Activated T-cell treated with anti-CD3 and anti-CD28 coated beads, Interleukin-2, amount 50 U/mL, for 72 hours (primary cell): ENCODE measurements at regions not wholly inside any gene's neighbourhood (a gene's known extent, or its start where the extent isn't known, plus 50 kb on each side); places are given as distances from the start of the nearest gene placed in this dataset.
"Not testable (repeated sequence)": the region's sequence is repeated elsewhere in the genome, so short reads cannot be mapped to it uniquely, and the experiment has no call there.

Source experiments
- ATAC-seq, 2 donors: fragments of 150-1000 bp; cut with Tn5 transposase; replicated peaks in 1 of 2; 2 replicates each; pipeline ENCODE4 v1.10.0; 2021; ENCODE audit warnings: moderate library complexity in 2 of 2, mild to moderate bottlenecking in 1 of 2
- DNase-seq, 2 donors: peaks; one replicate each; pipeline ENCODE4 v3.0.0; 2021 to 2022; ENCODE audit warnings: mixed read lengths in 1 of 2
- H3K27ac Mint-ChIP-seq: one replicate; pipeline ENCODE4 v1.8.0; 2022; ENCODE audit warnings: mild to moderate bottlenecking, moderate library complexity, mixed read lengths
- H3K27me3 Mint-ChIP-seq: one replicate; pipeline ENCODE4 v1.8.0; 2022; ENCODE audit warnings: low read depth, mixed read lengths
- H3K36me3 Mint-ChIP-seq, 2 donors: one replicate each; pipeline ENCODE4 v1.8.0; 2022; ENCODE audit warnings: mixed read lengths in 2 of 2, mild to moderate bottlenecking in 1 of 2; ENCODE audit not compliant: insufficient read depth in 2 of 2
- H3K4me1 Mint-ChIP-seq: one replicate; pipeline ENCODE4 v1.8.0; 2022; ENCODE audit warnings: low read depth, mixed read lengths
- H3K4me3 Mint-ChIP-seq, 2 donors: one replicate each; pipeline ENCODE4 v1.8.0; 2022; ENCODE audit warnings: mild to moderate bottlenecking in 2 of 2, mixed read lengths in 2 of 2, moderate library complexity in 2 of 2
- H3K9me3 Mint-ChIP-seq, 2 donors: one replicate each; pipeline ENCODE4 v1.8.0; 2022; ENCODE audit warnings: mixed read lengths in 2 of 2

GRCh38 chr20:25987928-25988560 is 291.4 kb upstream of the ZNF337 start:
- Mint-ChIP-seq H3K27me3 (peaks cover 29% of the 10 kb centered on the region), H3K4me3 (peak overlapping the region; percentile 15 to 74), H3K4me1 (peaks cover 13% of the 10 kb centered on the region)
- not testable (repeated sequence) for H3K36me3 Mint-ChIP-seq, ATAC-seq, H3K9me3 Mint-ChIP-seq, DNase-seq, H3K27ac Mint-ChIP-seq

DNA sequence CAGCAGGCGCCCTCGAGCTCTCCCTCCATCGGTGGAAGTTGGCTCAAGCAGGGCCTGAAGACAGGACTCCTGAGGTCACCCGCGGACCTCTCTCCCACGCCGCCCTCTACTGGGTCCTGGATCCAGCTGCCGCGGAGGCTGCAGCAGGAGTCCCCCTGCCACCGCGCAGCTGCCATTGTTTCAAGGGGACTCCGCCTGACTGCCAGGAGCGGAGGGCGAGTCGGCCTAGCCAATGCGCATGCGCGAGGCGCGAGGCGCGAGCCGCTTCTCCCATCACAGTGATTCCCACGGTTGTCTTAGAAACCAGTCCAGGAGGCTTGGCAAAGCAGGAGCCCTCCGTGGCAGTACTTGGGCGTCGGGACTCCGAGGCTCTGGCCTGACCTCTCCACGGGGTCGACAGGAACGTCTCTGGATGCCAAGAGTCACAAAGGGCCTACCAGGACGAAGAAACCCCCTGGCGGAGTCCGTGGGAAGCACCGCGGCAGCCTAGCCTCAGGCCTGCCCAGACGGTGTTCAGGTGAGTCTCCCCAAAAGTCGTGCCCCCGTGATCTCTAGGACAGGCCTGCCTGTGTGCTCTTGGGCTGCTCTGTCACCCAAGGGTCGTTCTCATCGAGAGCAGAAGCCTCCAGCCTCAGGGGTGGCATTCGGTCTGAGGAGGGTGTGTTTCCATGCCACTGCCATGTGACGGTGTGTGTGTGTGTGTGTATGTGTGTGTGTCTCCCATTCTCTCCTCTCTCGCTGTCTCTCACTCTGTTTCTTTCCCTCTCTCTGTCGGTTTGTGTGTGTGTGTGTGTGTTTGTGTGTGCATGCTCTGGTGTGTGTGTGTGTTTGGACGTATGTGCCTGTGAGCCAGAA is 290.6 kb upstream of the ZNF337 start:
- H3K27ac Mint-ChIP-seq = no peak overlapping the region
- peak overlapping the region; percentile 15 to 74 for H3K4me3 Mint-ChIP-seq
- peaks cover 20% of the 10 kb centered on the region for H3K4me1 Mint-ChIP-seq
- H3K27me3 Mint-ChIP-seq = peaks cover 29% of the 10 kb centered on the region
- peak; percentile 75 to 77 for ATAC-seq
- peak; percentile 55 to 57 for DNase-seq
- peaks cover 1 to 2% of the 10 kb centered on the region in 2 donors for H3K36me3 Mint-ChIP-seq
- no peaks in the 10 kb centered on the region for H3K9me3 Mint-ChIP-seq

GRCh38 chr20:25985597-25985996 is 288.9 kb upstream of the ZNF337 start:
- H3K27me3 Mint-ChIP-seq = peaks cover 29% of the 10 kb centered on the region
- no peak overlapping the region for H3K27ac Mint-ChIP-seq
- ATAC-seq (no peak), DNase-seq (no peak)
- peak overlapping the region; percentile 14 to 23 for H3K4me3 Mint-ChIP-seq
- H3K4me1 Mint-ChIP-seq = peaks cover 31% of the 10 kb centered on the region
- H3K36me3 Mint-ChIP-seq = peaks cover 1 to 6% of the 10 kb centered on the region in 2 donors
- H3K9me3 Mint-ChIP-seq = peaks cover 0 to 2% of the 10 kb centered on the region in 2 donors

GRCh38 chr20:25984933-25985332 is 288.3 kb upstream of the ZNF337 start:
- Mint-ChIP-seq H3K36me3 (peaks cover 1 to 6% of the 10 kb centered on the region in 2 donors), H3K27me3 (peaks cover 29% of the 10 kb centered on the region), H3K9me3 (peaks cover 0 to 2% of the 10 kb centered on the region in 2 donors), H3K27ac (no peak overlapping the region), H3K4me1 (peaks cover 31% of the 10 kb centered on the region), H3K4me3 (peak overlapping the region in 1 of 2 donors; percentile 23)
- ATAC-seq (peak; percentile 45 to 52), DNase-seq (peak; percentile 34 to 55)

DNA sequence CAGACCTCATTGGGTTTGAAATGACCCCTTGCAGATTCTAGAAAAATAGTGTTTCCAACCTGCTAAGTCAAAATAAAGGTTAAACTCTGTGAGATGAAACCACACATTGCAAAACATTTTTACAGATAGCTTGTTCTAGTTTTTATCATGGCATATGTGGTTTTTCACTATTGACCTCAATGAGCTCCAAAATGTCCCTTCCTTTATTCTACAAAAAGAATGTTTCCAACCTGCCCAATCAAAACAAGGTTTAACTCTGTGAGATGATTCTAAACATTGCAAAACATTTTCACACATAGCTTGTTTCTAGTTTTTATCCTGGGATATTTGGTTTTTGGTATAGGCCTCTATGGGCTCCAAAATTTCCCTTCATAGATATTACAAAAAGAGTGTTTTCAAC is 286.0 kb upstream of the ZNF337 start:
- DNase-seq, H3K36me3 Mint-ChIP-seq, H3K9me3 Mint-ChIP-seq, ATAC-seq: not testable (repeated sequence)
- Mint-ChIP-seq H3K4me3 (peak overlapping the region in 1 of 2 donors; percentile 13), H3K27ac (peak overlapping the region; percentile 24), H3K4me1 (peaks cover 38% of the 10 kb centered on the region), H3K27me3 (peaks cover 20% of the 10 kb centered on the region)

DNA sequence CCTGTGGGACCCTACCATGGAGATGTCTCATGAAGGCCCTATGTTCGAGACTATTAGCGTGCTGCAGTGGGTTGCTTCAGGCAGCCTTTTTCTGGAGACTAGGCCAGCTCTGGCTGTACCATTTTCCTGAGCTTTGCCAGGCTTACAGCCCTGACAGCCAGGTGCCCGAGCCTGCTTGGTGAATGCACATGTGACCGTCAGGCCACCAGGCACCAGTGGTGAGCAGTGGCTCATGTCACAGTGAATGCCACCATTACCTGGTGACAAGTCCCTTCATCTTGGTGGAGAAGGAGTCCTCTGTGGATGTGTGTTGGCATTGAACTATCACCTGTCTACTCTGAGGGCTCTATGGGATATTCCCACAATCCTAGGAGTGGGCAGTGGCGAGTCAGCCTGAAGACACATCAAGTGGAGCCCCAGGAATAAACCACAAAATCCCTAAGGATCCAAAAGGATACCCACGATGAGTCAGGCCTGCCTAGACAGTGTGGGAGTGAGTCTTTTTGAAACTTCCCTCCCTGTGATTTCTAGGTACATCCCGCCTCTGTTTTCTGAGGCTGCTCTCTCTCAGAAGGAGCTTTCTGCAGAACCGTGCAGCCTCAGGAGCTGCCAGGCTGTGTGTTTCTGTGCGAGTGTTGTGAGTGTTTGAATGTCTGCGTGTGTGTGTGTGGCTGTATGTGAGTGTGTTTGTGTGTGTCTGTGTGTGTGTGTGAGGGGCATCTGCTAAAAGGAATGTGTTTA is 282.0 kb upstream of the ZNF337 start:
- peaks cover 29% of the 10 kb centered on the region for H3K4me1 Mint-ChIP-seq
- H3K27me3 Mint-ChIP-seq, ATAC-seq, H3K9me3 Mint-ChIP-seq, H3K36me3 Mint-ChIP-seq, H3K4me3 Mint-ChIP-seq, H3K27ac Mint-ChIP-seq, DNase-seq: not testable (repeated sequence)

GRCh38 chr20:25975816-25976215 is 279.2 kb upstream of the ZNF337 start:
- not testable (repeated sequence) for H3K27me3 Mint-ChIP-seq, H3K27ac Mint-ChIP-seq, H3K4me3 Mint-ChIP-seq, H3K36me3 Mint-ChIP-seq, DNase-seq, H3K4me1 Mint-ChIP-seq, H3K9me3 Mint-ChIP-seq, ATAC-seq

- H3K36me3 Mint-ChIP-seq, H3K9me3 Mint-ChIP-seq, H3K27ac Mint-ChIP-seq, DNase-seq, H3K4me1 Mint-ChIP-seq, H3K27me3 Mint-ChIP-seq, H3K4me3 Mint-ChIP-seq: not testable (repeated sequence)
- ATAC-seq = peak; percentile 28 to 34
Measured at GRCh38 chr20:25965203-25965602, 268.6 kb upstream of the ZNF337 start.

GRCh38 chr20:25953876-25954275 is 257.2 kb upstream of the ZNF337 start:
- DNase-seq, H3K36me3 Mint-ChIP-seq, H3K27ac Mint-ChIP-seq, ATAC-seq, H3K9me3 Mint-ChIP-seq, H3K4me1 Mint-ChIP-seq, H3K4me3 Mint-ChIP-seq: not testable (repeated sequence)
- peaks cover 23% of the 10 kb centered on the region for H3K27me3 Mint-ChIP-seq

DNA sequence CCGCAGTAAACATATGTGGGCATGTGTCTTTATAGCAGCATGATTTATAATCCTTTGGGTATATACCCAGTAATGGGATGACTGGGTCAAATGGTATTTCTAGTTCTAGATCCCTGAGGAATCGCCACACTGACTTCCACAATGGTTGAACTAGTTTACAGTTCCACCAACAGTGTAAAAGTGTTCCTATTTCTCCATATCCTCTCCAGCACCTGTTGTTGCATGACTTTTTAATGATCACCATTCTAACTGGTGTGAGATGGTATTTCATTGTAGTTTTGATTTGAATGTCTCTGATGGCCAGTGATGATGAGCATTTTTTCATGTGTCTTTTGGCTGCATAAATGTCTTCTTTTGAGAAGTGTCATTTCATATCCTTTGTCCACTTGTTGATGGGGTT is 238.6 kb upstream of the ZNF337 start:
- not testable (repeated sequence) for DNase-seq, H3K9me3 Mint-ChIP-seq, H3K36me3 Mint-ChIP-seq, H3K27me3 Mint-ChIP-seq, H3K27ac Mint-ChIP-seq, ATAC-seq, H3K4me3 Mint-ChIP-seq
- H3K4me1 Mint-ChIP-seq = peaks cover 21% of the 10 kb centered on the region

GRCh38 chr20:25932806-25933205 is 236.2 kb upstream of the ZNF337 start:
- not testable (repeated sequence) for H3K27me3 Mint-ChIP-seq, DNase-seq, ATAC-seq, H3K4me3 Mint-ChIP-seq, H3K9me3 Mint-ChIP-seq, H3K27ac Mint-ChIP-seq, H3K36me3 Mint-ChIP-seq
- H3K4me1 Mint-ChIP-seq = peaks cover 21% of the 10 kb centered on the region

DNA sequence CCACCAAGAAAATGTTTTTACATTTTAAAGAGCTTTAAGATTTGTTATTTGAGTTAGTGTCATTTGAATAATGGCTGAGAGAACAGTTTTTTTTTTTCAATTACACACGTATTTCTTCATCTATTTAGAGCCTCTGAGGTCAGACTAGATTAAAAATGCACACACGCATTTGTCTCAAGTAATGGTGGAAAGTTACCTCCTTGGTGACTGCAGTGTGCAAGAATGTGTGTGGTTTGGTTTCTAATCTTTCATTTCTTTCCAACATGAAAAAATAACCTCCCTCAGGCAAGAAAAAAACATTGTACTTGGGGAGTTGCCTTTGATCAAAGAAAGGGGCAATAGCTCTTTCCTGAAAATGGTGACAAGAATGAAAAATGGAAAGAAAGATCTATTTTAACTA is 235.5 kb upstream of the ZNF337 start:
- peaks cover 21% of the 10 kb centered on the region for H3K4me1 Mint-ChIP-seq
- H3K27ac Mint-ChIP-seq, H3K27me3 Mint-ChIP-seq, H3K9me3 Mint-ChIP-seq, DNase-seq, H3K36me3 Mint-ChIP-seq, ATAC-seq: not testable (repeated sequence)
- H3K4me3 Mint-ChIP-seq = peak overlapping the region in 1 of 2 donors; percentile 9

DNA sequence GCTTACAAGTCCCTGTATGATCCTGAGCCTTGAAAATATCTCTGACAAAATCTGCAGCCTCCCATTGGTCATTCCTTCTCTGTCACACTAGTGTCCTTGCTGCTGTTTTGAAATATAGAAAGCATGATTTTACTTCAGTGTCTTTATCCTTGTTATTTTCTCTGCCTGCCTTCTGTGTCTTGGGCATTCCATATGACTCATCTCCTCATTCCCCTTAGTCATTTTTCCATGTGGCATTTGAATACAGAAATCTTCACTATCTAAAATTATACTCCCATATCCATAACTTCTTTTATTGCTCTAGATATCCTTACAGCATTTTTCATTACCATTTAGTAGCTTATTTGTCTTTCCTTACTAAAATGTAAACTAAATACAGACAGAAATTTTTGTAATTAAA is 205.7 kb upstream of the ZNF337 start:
- ATAC-seq, H3K27me3 Mint-ChIP-seq: not testable (repeated sequence)

More for the DNA sequence above, 205.7 kb upstream of the ZNF337 start:
- H3K9me3 Mint-ChIP-seq, H3K4me3 Mint-ChIP-seq, H3K4me1 Mint-ChIP-seq, DNase-seq, H3K27ac Mint-ChIP-seq, H3K36me3 Mint-ChIP-seq: not testable (repeated sequence)
